SK-N-SH (cell line): ENCODE measurements at regions not wholly inside any gene's neighbourhood (a gene's known extent, or its start where the extent isn't known, plus 50 kb on each side); places are given as distances from the start of the nearest gene placed in this dataset.

Experiments used
- CTCF ChIA-PET: fragments of 300-600, 350-600 bp; formaldehyde crosslinking; extraction: SDS; loops from one replicate; lab custom pipeline; 2021; lab: Yijun Ruan, JAX
- POLR2A ChIA-PET: fragments of 350-600 bp; sonication (Branson Sonifier 250); formaldehyde crosslinking; extraction: SDS; loops from one replicate; lab custom pipeline; 2020; ENCODE audit warnings: antibody characterized with exemption, inconsistent platforms; lab: Yijun Ruan, JAX
- DNase-seq: peaks from one replicate; pipeline ENCODE4 v3.0.0; 2012
- H2AFZ ChIP-seq: fragments of 200-600 bp; sonication (generic); 2 replicates; pipeline ENCODE4 v1.8.1; 2016; ENCODE audit warnings: antibody characterized with exemption, mild to moderate bottlenecking, low read depth
- H3F3A ChIP-seq: fragments of 200-600 bp; sonication (generic); replicated peaks from 2 replicates; pipeline ENCODE3; 2016; ENCODE audit warnings: antibody characterized with exemption, mild to moderate bottlenecking; ENCODE audit not compliant: insufficient read depth
- H3K27ac ChIP-seq, 2 experiments: fragments of 200-500 bp in 1 of 2; fragments of 200-600 bp in 1 of 2; sonication (Bioruptor generic) in 1 of 2; sonication (generic), shearing (Covaris generic) in 1 of 2; 2 replicates each; pipeline versions ENCODE4 v1.5.1 to v1.6.1; 2014 to 2016; ENCODE audit warnings: low read depth in 2 of 2, inconsistent platforms in 1 of 2, low read length in 1 of 2, mild to moderate bottlenecking in 1 of 2, mixed read lengths in 1 of 2
- H3K27me3 ChIP-seq: fragments of 200-600 bp; sonication (generic), shearing (Covaris generic); 2 replicates; pipeline ENCODE4 v1.6.1; 2016; ENCODE audit warnings: mixed run types; ENCODE audit not compliant: insufficient read depth
- H3K36me3 ChIP-seq, 2 experiments: fragments of 200-500 bp in 1 of 2; fragments of 200-600 bp in 1 of 2; sonication (Bioruptor generic) in 1 of 2; sonication (generic) in 1 of 2; replicated peaks in 1 of 2; 2 replicates each; pipeline versions ENCODE3 to v1.5.1; 2014 to 2016; ENCODE audit warnings: low read length in 1 of 2, mild to moderate bottlenecking in 1 of 2; ENCODE audit not compliant: insufficient read depth in 2 of 2, control insufficient read depth in 1 of 2
- H3K4me1 ChIP-seq, 2 experiments: fragments of 200-500 bp in 1 of 2; fragments of 200-600 bp in 1 of 2; sonication (Bioruptor generic) in 1 of 2; sonication (generic), shearing (Covaris generic) in 1 of 2; 2 replicates each; pipeline versions ENCODE4 v1.5.1 to v1.6.1; 2014 to 2016; ENCODE audit warnings: low read depth in 1 of 2, low read length in 1 of 2, mixed run types in 1 of 2; ENCODE audit not compliant: insufficient read depth in 2 of 2, control insufficient read depth in 1 of 2
- H3K4me2 ChIP-seq: fragments of 200-600 bp; sonication (generic), shearing (Covaris generic); 2 replicates; pipeline ENCODE4 v1.6.1; 2017; ENCODE audit warnings: mixed run types
- H3K4me3 ChIP-seq, 2 experiments: fragments of 200-500 bp in 1 of 2; fragments of 200-600 bp in 1 of 2; sonication (Bioruptor generic) in 1 of 2; sonication (generic), shearing (Covaris generic) in 1 of 2; 2 replicates each; pipeline versions ENCODE4 v1.5.1 to v1.8.1; 2014 to 2016; ENCODE audit warnings: low read depth in 2 of 2, inconsistent platforms in 1 of 2, low read length in 1 of 2, mild to moderate bottlenecking in 1 of 2, mixed read lengths in 1 of 2, moderate library complexity in 1 of 2
- H3K79me2 ChIP-seq: fragments of 200-600 bp; sonication (generic); 2 replicates; pipeline ENCODE4 v1.8.1; 2017; ENCODE audit warnings: mild to moderate bottlenecking; ENCODE audit not compliant: insufficient read depth
- H3K9ac ChIP-seq: fragments of 200-600 bp; sonication (generic); 2 replicates; pipeline ENCODE4 v1.6.1; 2017; ENCODE audit warnings: mixed run types
- H3K9me2 ChIP-seq: fragments of 200-600 bp; sonication (generic); 2 replicates; pipeline ENCODE4 v1.6.1; 2017; ENCODE audit warnings: mixed run types
- H3K9me3 ChIP-seq: fragments of 200-600 bp; sonication (generic); 2 replicates; pipeline ENCODE4 v1.6.1; 2017; ENCODE audit warnings: mixed run types, mild to moderate bottlenecking, moderate library complexity
- H4K20me1 ChIP-seq: fragments of 200-600 bp; sonication (generic); 2 replicates; pipeline ENCODE4 v1.6.1; 2017; ENCODE audit warnings: mild to moderate bottlenecking, mixed run types; ENCODE audit not compliant: insufficient read depth
- CHD2 ChIP-seq: fragments of 150-350 bp; IDR thresholded peaks from 2 replicates; pipeline ENCODE4 v1.6.1; 2018; ENCODE audit warnings: low read length; ENCODE audit not compliant: partially characterized antibody
- EP300 ChIP-seq, 2 experiments: IDR thresholded peaks; 2 replicates each; pipeline versions ENCODE4 v1.4.0 to v1.6.1; 2012; ENCODE audit warnings: borderline replicate concordance in 1 of 2, low read depth in 1 of 2, low read length in 1 of 2
- GATA2 ChIP-seq: sonication (generic); formaldehyde crosslinking; IDR thresholded peaks from 2 replicates; pipeline ENCODE4 v1.5.0; 2020; ENCODE audit warnings: mild to moderate bottlenecking, missing genetic modification reagents
- IRF3 ChIP-seq: fragments of 150-350 bp; IDR thresholded peaks from 2 replicates; pipeline ENCODE4 v1.6.1; 2016; ENCODE audit warnings: mild to moderate bottlenecking, low read depth, low read length
- MAX ChIP-seq: IDR thresholded peaks from 2 replicates; pipeline ENCODE4 v1.4.0; 2012; ENCODE audit warnings: low read depth
- MXI1 ChIP-seq: IDR thresholded peaks from 2 replicates; pipeline ENCODE4 v1.6.1; 2012; ENCODE audit warnings: mild to moderate bottlenecking, low read depth, low read length, improper control_type of control experiment
- PBX3 ChIP-seq: IDR thresholded peaks from 2 replicates; pipeline ENCODE4; 2012
- POLR2AphosphoS5 ChIP-seq: IDR thresholded peaks from 2 replicates; pipeline ENCODE4 v1.6.1; 2012; ENCODE audit warnings: low read depth, low read length
- RAD21 ChIP-seq: IDR thresholded peaks from 2 replicates; pipeline ENCODE4 v1.6.1; 2012; ENCODE audit warnings: mild to moderate bottlenecking, low read length
- SIN3A ChIP-seq: IDR thresholded peaks from 2 replicates; pipeline ENCODE4 v1.6.1; 2012; ENCODE audit warnings: low read depth, mild to moderate bottlenecking, low read length, moderate library complexity, borderline replicate concordance
- TAF1 ChIP-seq: IDR thresholded peaks from 2 replicates; pipeline ENCODE4 v1.6.1; 2012; ENCODE audit warnings: low read depth, mild to moderate bottlenecking, low read length, moderate library complexity, borderline replicate concordance
- TEAD4 ChIP-seq: IDR thresholded peaks from 2 replicates; pipeline ENCODE4 v1.4.0; 2012; ENCODE audit warnings: mild to moderate bottlenecking, borderline replicate concordance; ENCODE audit not compliant: insufficient read depth
- USF1 ChIP-seq: IDR thresholded peaks from 2 replicates; pipeline ENCODE4 v1.4.0; 2012; ENCODE audit warnings: low read depth, borderline replicate concordance
- ZBTB33 ChIP-seq: IDR thresholded peaks from 2 replicates; pipeline ENCODE4 v1.4.0; 2012; ENCODE audit warnings: low read depth, borderline replicate concordance
- WGBS: methylation state at CpG from one replicate; pipeline ENCODE4 v1.1.6; 2017; ENCODE audit warnings: low lambda C conversion rate; 5-methylcytosine and 5-hydroxymethylcytosine counted together
- TF ChIP-seq, protein P1 (sequence below): IDR thresholded peaks from 2 replicates; pipeline ENCODE4 v1.6.1; 2012; ENCODE audit warnings: mild to moderate bottlenecking, low read depth, low read length, moderate library complexity

- WGBS: 0% methylated on average over 1 of the region's 1 CpG
- H3K4me1 ChIP-seq: no peaks in the 10 kb centered on the region
- no peaks in the 10 kb centered on the region for H3K9me3 ChIP-seq
- H2AFZ ChIP-seq: no peak overlapping the region
- H3K27me3 ChIP-seq: peaks cover 43% of the 10 kb centered on the region; the same call in 1 of the 2 replicates
- H3K9me2 ChIP-seq: no peaks in the 10 kb centered on the region
- ChIA-PET POLR2A (no interaction called here), CTCF (interaction anchor here (1.0 to 1.3 kb wide), 3 partner anchors 9 to 1108 kb away, joined by 3 to 4 read pairs (median 3); no protein-coding TSS in a partner anchor)
- H3K4me2 ChIP-seq: no peak overlapping the region
- no peaks in the 10 kb centered on the region for H3K79me2 ChIP-seq
- no peaks in the 10 kb centered on the region for H3K36me3 ChIP-seq
- TF ChIP-seq RAD21: no peak
- no peak for TF ChIP-seq GATA2
- TF ChIP-seq, protein P1, sequence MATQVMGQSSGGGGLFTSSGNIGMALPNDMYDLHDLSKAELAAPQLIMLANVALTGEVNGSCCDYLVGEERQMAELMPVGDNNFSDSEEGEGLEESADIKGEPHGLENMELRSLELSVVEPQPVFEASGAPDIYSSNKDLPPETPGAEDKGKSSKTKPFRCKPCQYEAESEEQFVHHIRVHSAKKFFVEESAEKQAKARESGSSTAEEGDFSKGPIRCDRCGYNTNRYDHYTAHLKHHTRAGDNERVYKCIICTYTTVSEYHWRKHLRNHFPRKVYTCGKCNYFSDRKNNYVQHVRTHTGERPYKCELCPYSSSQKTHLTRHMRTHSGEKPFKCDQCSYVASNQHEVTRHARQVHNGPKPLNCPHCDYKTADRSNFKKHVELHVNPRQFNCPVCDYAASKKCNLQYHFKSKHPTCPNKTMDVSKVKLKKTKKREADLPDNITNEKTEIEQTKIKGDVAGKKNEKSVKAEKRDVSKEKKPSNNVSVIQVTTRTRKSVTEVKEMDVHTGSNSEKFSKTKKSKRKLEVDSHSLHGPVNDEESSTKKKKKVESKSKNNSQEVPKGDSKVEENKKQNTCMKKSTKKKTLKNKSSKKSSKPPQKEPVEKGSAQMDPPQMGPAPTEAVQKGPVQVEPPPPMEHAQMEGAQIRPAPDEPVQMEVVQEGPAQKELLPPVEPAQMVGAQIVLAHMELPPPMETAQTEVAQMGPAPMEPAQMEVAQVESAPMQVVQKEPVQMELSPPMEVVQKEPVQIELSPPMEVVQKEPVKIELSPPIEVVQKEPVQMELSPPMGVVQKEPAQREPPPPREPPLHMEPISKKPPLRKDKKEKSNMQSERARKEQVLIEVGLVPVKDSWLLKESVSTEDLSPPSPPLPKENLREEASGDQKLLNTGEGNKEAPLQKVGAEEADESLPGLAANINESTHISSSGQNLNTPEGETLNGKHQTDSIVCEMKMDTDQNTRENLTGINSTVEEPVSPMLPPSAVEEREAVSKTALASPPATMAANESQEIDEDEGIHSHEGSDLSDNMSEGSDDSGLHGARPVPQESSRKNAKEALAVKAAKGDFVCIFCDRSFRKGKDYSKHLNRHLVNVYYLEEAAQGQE: no peak
- no peak for TF ChIP-seq PBX3
- TF ChIP-seq EP300 (IDR thresholded peaks at IDR 0.05; ENCODE audit: borderline replicate concordance in 1 of 2, low read depth in 1 of 2, low read length in 1 of 2): no peak
- TF ChIP-seq IRF3: no peak
- no peak for TF ChIP-seq MXI1
- no peak for DNase-seq
- H3K4me3 ChIP-seq: no peak overlapping the region
- peaks cover 6% of the 10 kb centered on the region for H3F3A ChIP-seq
- no peaks in the 10 kb centered on the region for H4K20me1 ChIP-seq
- H3K27ac ChIP-seq: no peak overlapping the region
- no peak overlapping the region for H3K9ac ChIP-seq
Measured at GRCh38 chr5:39580702-39581453, 156.1 kb upstream of the DAB2 start.

DNA sequence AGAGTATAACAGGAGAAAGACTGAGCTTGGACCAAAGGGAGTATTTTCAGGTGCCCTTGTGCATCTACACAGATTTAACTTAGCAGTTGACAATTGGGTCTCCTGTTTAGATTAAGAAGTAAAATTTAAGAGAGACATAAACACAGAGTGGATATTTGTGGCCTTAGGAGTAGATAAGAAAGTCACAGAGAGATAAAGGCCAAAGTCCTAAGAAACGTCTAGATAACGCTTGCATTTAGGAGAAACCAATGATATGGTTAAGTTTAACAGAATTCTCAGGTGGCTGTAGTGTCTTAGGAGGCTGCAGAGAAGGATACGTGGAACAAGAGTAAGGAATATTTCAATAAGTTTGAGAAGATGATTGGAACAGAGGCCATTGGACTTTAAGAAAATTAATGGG is 155.0 kb upstream of the DAB2 start:
- 9% methylated on average over 3 of the region's 3 CpGs for WGBS
- Histone ChIP-seq H3K27me3 (peaks cover 46% of the 10 kb centered on the region; the same call in 1 of the 2 replicates), H3K9ac (no peak overlapping the region), H3K4me2 (no peak overlapping the region), H3K9me2 (no peaks in the 10 kb centered on the region), H2AFZ (no peak overlapping the region), H3K36me3 (no peaks in the 10 kb centered on the region), H3K4me3 (no peak overlapping the region), H3F3A (peaks cover 6% of the 10 kb centered on the region), H3K9me3 (no peaks in the 10 kb centered on the region), H3K79me2 (no peaks in the 10 kb centered on the region), H4K20me1 (no peaks in the 10 kb centered on the region), H3K4me1 (no peaks in the 10 kb centered on the region), H3K27ac (no peak overlapping the region)
- CTCF ChIA-PET: interaction anchor here (0.6 to 2.6 kb wide), 5 partner anchors 9 to 749 kb away, joined by 3 to 10 read pairs (median 3); no protein-coding TSS in a partner anchor
- POLR2A ChIA-PET: no interaction called here
- no peak for DNase-seq
- TF ChIP-seq ZBTB33: no peak
- no peak for TF ChIP-seq TEAD4
- TF ChIP-seq TAF1: no peak
- TF ChIP-seq MAX: no peak
- no peak for TF ChIP-seq POLR2AphosphoS5
- no peak for TF ChIP-seq PBX3
- no peak for TF ChIP-seq CHD2
- TF ChIP-seq SIN3A: no peak
- TF ChIP-seq USF1: no peak
